CD4-positive, alpha-beta T cell (primary cell): ENCODE measurements at regions not wholly inside any gene's neighbourhood (a gene's known extent, or its start where the extent isn't known, plus 50 kb on each side); places are given as distances from the start of the nearest gene placed in this dataset.

ENCODE experiments used
- ATAC-seq: fragments of 200-7000 bp; cut with Tn5 transposase; one replicate; pipeline ENCODE4 v1.10.0; 2022; ENCODE audit warnings: mild to moderate bottlenecking; ENCODE audit not compliant: poor library complexity
- CTCF ChIA-PET: fragments of 350-600 bp; sonication (Branson Sonifier 250); formaldehyde crosslinking; loops from one replicate; lab custom pipeline; 2021; ENCODE audit warnings: antibody characterized with exemption, inconsistent platforms; lab: Charles Lee
- POLR2A ChIA-PET: fragments of 350-600 bp; sonication (Branson Sonifier 250); formaldehyde crosslinking; loops from one replicate; lab custom pipeline; 2021; ENCODE audit warnings: antibody characterized with exemption, inconsistent platforms; lab: Charles Lee
- DNase-seq, 14 experiments: peaks; one replicate each; pipeline ENCODE4 v3.0.0-alpha.2; 2013 to 2020; ENCODE audit warnings: mixed read lengths in 2 of 14
- H3K27ac ChIP-seq, 2 donors: one replicate each; pipeline versions ENCODE4 v1.5.1 to v1.7.0; 2013; ENCODE audit warnings: low read length in 2 of 2, low read depth in 1 of 2, mild to moderate bottlenecking in 1 of 2
- H3K27me3 ChIP-seq, 2 experiments: 1 replicate in 1 of 2; 2 replicates in 1 of 2; pipeline versions ENCODE4 v1.6.1 to v1.7.0; 2013; ENCODE audit warnings: low read length in 2 of 2, control low read depth in 1 of 2, mild to moderate bottlenecking in 1 of 2, moderate library complexity in 1 of 2; ENCODE audit not compliant: insufficient read depth in 2 of 2, control insufficient read depth in 1 of 2
- H3K36me3 ChIP-seq: one replicate; pipeline ENCODE4 v1.6.1; 2013; ENCODE audit warnings: low read length, control low read depth; ENCODE audit not compliant: insufficient read depth
- H3K4me1 ChIP-seq: one replicate; pipeline ENCODE4 v1.6.1; 2013; ENCODE audit warnings: low read length, control low read depth; ENCODE audit not compliant: insufficient read depth
- H3K4me3 ChIP-seq: one replicate; pipeline ENCODE4 v1.5.1; 2013; ENCODE audit warnings: mild to moderate bottlenecking, low read length, moderate library complexity
- H3K9me3 ChIP-seq, 2 experiments: 1 replicate in 1 of 2; 2 replicates in 1 of 2; pipeline versions ENCODE4 v1.6.1 to v1.7.0; 2013; ENCODE audit warnings: low read length in 2 of 2, mild to moderate bottlenecking in 2 of 2, control low read depth in 1 of 2, moderate library complexity in 1 of 2; ENCODE audit not compliant: control insufficient read depth in 1 of 2, insufficient read depth in 1 of 2
- H3K27ac Mint-ChIP-seq: one replicate; pipeline ENCODE4 v1.8.0; 2020; ENCODE audit warnings: mixed read lengths
- H3K27me3 Mint-ChIP-seq: one replicate; pipeline ENCODE4 v1.8.0; 2021; ENCODE audit warnings: mixed read lengths
- H3K36me3 Mint-ChIP-seq: one replicate; pipeline ENCODE4 v1.8.0; 2021; ENCODE audit warnings: low read depth, mixed read lengths
- H3K4me1 Mint-ChIP-seq: one replicate; pipeline ENCODE4 v1.8.0; 2021; ENCODE audit warnings: low read depth, mixed read lengths
- H3K4me3 Mint-ChIP-seq: one replicate; pipeline ENCODE4 v1.8.0; 2020; ENCODE audit warnings: mild to moderate bottlenecking, mixed read lengths
- H3K9me3 Mint-ChIP-seq: one replicate; pipeline ENCODE4 v1.8.0; 2020; ENCODE audit warnings: mixed read lengths
- CTCF ChIP-seq: fragments of 200-600 bp; IDR thresholded peaks from one replicate; pipeline ENCODE4 v1.8.0; 2022; ENCODE audit warnings: antibody characterized with exemption, mild to moderate bottlenecking
- intact Hi-C, 2 experiments: fragments of 100-400 bp; cut with DNase I in 1 of 2; cut with micrococcal nuclease in 1 of 2; formaldehyde crosslinking; loops; one replicate each; pipeline versions ENCODE4 v1.15.1 to v1.9.0; 2023 to 2025; cut with DNase I, micrococcal nuclease

GRCh38 chr3:65268426-65268825, 580.6 kb upstream of the ADAMTS9 start:
- TF ChIP-seq CTCF, result no peak
- Histone ChIP-seq H3K4me3 (no peak overlapping the region), H3K27me3 (no peaks in the 10 kb centered on the region), H3K9me3 (no peaks in the 10 kb centered on the region), H3K36me3 (no peaks in the 10 kb centered on the region), H3K4me1 (no peaks in the 10 kb centered on the region), H3K27ac (no peak overlapping the region)
- DNase-seq, result no peak
- Mint-ChIP-seq H3K27me3 (no peaks in the 10 kb centered on the region), H3K36me3 (no peaks in the 10 kb centered on the region), H3K9me3 (peaks cover 12% of the 10 kb centered on the region), H3K4me1 (no peaks in the 10 kb centered on the region), H3K4me3 (no peak overlapping the region), H3K27ac (no peak overlapping the region)
- ChIA-PET POLR2A (no interaction called here), CTCF (no interaction called here)
- ATAC-seq, result no peak
- intact Hi-C loops, result no loop called here

- no peak for TF ChIP-seq CTCF
- Histone ChIP-seq H3K9me3 (no peaks in the 10 kb centered on the region), H3K4me3 (no peak overlapping the region), H3K27ac (no peak overlapping the region), H3K27me3 (no peaks in the 10 kb centered on the region), H3K36me3 (no peaks in the 10 kb centered on the region), H3K4me1 (no peaks in the 10 kb centered on the region)
- Mint-ChIP-seq H3K27me3 (no peaks in the 10 kb centered on the region), H3K4me3 (no peak overlapping the region), H3K36me3 (no peaks in the 10 kb centered on the region), H3K27ac (no peak overlapping the region), H3K4me1 (no peaks in the 10 kb centered on the region), H3K9me3 (peaks cover 5% of the 10 kb centered on the region)
- ChIA-PET CTCF (no interaction called here), POLR2A (no interaction called here)
- intact Hi-C loops, result no loop called here
- no peak for DNase-seq
- no peak for ATAC-seq
Observed at GRCh38 chr3:65265942-65266590, 578.3 kb upstream of the ADAMTS9 start.

GRCh38 chr3:65265511-65265910, 577.7 kb upstream of the ADAMTS9 start:
- Mint-ChIP-seq H3K27me3 (no peaks in the 10 kb centered on the region), H3K27ac (no peak overlapping the region), H3K4me1 (no peaks in the 10 kb centered on the region), H3K4me3 (no peak overlapping the region), H3K9me3 (peaks cover 9% of the 10 kb centered on the region), H3K36me3 (no peaks in the 10 kb centered on the region)
- Histone ChIP-seq H3K27ac (no peak overlapping the region), H3K9me3 (no peaks in the 10 kb centered on the region), H3K4me3 (no peak overlapping the region), H3K36me3 (no peaks in the 10 kb centered on the region), H3K4me1 (no peaks in the 10 kb centered on the region), H3K27me3 (no peaks in the 10 kb centered on the region)
- ChIA-PET CTCF (no interaction called here), POLR2A (no interaction called here)
- ATAC-seq (no peak), DNase-seq (no peak)
- no peak for TF ChIP-seq CTCF
- intact Hi-C loops, result no loop called here
